T-helper 22 cell (primary cell): ENCODE measurements at regions not wholly inside any gene's neighbourhood (a gene's known extent, or its start where the extent isn't known, plus 50 kb on each side); places are given as distances from the start of the nearest gene placed in this dataset.

ENCODE experiments used
- DNase-seq: peaks from one replicate; pipeline ENCODE4 v3.0.0-alpha.2; 2020; ENCODE audit warnings: low read depth

DNA sequence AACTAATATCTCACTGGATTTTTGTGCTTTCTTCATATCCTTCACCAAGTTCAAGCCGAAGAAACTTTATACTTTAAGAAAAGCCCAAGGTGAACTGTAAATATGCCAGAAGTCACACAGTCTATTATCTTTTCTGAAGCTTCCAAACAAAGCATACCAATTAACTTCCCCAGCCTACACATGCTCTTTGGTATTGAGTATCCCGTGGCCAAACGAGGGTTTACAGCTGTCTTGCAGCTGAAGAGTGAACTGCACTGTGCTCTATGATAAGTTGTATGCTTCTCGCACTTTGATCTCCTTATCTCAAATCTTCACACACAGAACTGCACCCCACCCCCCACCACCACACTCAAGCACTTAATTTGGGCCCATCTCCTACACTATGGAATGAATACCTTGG, 215.6 kb upstream of the VEPH1 start:
- DNase-seq: no peak

DNA sequence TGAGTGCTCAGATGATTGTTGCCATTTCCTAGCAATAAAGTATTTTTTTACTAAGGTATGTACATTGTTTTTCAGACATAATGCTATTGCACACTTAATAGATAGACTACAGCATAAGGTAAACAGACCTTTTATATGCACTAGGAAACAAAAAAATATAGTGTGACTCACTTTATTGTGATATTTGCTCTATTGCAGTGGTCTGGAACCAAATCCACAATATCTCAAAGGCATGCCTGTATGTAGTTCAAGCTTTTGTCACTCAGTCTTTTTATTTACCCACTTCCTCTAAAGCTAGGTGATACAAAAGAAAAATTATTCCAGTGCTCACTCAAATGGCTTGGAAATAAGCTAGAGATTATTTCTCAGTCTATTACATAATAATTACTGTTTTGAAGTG, 209.9 kb upstream of the VEPH1 start:
- DNase-seq: no peak

DNA sequence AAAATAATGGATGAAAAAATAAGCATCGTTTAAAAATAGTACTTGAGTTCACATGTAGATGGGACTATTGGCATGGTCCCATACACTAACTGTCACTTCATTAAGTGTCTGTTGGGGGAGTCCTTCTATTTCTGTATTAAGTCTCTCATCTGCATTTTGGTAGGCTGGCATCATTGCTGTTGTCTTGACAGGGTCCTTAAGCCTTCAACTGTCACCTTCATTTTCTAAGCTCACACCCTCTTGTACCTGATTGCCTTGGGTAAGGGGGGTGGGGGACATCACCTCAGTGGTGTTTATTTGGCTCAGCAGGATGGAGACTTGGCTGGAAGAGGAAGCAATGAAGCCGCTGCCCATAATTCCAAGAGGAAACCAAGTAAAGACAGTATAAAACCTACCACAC, 202.0 kb upstream of the VEPH1 start:
- DNase-seq: no peak

DNA sequence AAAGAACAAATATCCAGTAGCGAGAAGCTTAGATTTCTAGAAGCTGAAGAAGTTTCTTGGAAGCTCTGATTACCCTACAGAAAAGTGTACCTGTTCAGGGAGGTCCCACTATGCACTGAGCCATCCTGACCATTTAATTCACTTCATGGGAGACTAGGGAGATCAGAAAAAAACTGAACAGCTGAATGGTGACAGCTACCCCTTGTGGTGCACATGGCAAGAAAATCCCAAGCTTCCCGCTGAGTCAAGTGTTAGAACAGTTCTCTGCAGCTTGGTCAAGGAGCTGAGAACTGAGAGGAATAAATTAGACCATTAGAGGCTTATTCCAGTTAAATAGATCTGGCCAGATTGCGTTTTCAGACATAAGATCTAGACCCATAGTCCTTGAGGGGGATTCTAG, 197.2 kb upstream of the VEPH1 start:
- no peak for DNase-seq

GRCh38 chr3:157695586-157695985, 192.4 kb upstream of the VEPH1 start:
- DNase-seq: no peak

GRCh38 chr3:157695103-157695502, 191.9 kb upstream of the VEPH1 start:
- no peak for DNase-seq

DNA sequence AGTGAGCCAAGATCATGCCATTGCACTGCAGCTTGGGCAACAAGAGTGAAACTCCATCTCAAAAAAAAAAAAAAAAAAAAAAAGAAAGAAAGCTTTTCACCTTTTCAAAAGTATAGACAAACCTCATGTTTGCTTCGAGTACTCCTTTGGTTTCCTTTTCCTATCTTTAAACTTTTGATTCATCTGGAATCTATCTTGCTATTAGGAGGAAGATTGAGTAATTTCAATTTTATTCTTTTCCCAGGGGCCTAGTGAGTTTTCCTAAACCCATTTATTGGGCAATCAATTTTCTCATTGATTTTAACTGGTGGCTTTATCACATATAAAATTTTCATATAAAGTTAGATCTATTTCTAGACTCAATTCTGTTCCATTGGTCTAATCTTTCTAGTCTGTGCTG, 190.5 kb upstream of the VEPH1 start:
- no peak for DNase-seq

DNA sequence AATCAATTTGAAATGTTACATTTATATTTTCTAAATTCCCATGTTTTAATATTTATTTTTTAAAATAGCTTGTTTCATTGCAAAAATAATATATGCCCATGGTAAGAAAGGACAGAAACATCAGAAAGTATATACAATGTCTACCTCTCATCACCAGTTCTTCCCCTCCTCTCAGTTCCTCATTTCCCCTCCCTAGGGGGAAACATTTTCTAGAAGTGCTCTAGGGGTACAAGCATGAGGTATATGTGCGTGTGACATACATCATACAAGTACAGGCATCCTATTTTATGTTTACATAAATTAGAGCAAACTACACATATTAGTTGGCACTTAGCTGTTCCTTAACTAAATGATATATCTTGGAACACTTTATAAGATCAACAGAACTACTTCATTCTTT, 189.3 kb upstream of the VEPH1 start:
- DNase-seq: no peak

- no peak for DNase-seq
Measured at GRCh38 chr3:157683668-157684067, 180.5 kb upstream of the VEPH1 start.

DNA sequence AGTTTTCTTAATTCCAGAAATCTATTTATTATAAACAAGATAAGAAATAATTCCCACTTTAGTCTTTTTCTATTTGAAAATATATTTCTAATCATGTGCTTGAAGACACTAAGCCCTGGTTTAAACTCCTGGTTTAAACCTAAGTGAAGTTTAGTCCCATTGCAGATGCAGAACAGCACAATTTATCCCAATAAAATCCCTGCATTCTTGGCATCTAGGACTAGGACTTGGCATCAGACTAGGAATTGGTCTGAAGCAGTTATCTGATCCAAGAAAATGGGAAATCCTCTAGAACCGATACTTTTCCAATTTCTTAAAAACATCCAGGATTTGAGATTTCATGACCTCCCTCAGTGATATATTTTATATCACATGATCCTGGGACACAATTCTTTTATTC, 168.8 kb upstream of the VEPH1 start:
- no peak for DNase-seq

GRCh38 chr3:157671656-157672055, 168.4 kb upstream of the VEPH1 start:
- no peak for DNase-seq

- DNase-seq: no peak
Measured at GRCh38 chr3:157669416-157669815, 166.2 kb upstream of the VEPH1 start.

- no peak for DNase-seq
Measured at GRCh38 chr3:157667493-157667892, 164.3 kb upstream of the VEPH1 start.

DNA sequence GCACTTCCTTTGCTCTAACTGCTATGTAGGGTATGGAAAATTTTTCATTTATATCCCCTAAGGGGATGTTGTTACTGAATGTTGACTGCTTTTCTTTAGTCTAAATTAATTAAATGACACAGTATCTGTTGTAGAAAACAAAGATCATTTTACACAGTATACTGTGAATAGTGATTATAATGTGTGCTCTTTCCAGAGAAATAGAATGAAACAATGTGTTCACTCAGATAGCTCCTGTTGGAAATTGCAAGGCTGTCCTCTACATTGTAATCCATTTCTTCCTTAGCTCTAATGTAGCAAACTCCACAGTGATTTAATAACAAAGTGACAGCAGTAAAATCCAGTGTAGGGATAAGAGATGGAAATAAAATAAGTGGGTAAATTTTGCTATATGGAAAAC, 159.0 kb upstream of the VEPH1 start:
- no peak for DNase-seq

GRCh38 chr3:157660847-157661246, 157.6 kb upstream of the VEPH1 start:
- no peak for DNase-seq

- DNase-seq: no peak
Measured at GRCh38 chr3:157652366-157652765, 149.2 kb upstream of the VEPH1 start.

DNA sequence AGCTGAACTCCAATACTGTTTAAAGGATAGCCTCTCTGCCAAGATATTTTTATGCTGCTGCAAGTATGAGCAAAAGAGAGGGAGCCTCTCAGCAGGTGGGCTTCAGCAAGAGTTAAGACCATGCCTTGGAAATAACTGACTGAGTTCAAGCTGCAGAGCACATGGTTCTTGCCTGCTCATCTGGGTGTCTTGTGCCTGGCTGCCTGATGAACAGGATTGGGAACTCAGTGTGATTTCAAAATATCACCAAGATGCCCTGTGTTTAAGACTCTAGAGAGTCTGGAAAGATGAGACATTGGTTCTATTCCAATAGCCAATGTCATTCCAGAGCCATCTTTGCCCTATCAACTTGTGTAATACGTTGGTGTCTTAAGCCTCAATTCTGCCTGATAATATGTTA, 147.5 kb upstream of the VEPH1 start:
- DNase-seq: no peak

GRCh38 chr3:157650172-157650571, 147.0 kb upstream of the VEPH1 start:
- no peak for DNase-seq

GRCh38 chr3:157649511-157649910, 146.3 kb upstream of the VEPH1 start:
- DNase-seq: no peak

- no peak for DNase-seq
Measured at GRCh38 chr3:157647820-157648219, 144.6 kb upstream of the VEPH1 start.

DNA sequence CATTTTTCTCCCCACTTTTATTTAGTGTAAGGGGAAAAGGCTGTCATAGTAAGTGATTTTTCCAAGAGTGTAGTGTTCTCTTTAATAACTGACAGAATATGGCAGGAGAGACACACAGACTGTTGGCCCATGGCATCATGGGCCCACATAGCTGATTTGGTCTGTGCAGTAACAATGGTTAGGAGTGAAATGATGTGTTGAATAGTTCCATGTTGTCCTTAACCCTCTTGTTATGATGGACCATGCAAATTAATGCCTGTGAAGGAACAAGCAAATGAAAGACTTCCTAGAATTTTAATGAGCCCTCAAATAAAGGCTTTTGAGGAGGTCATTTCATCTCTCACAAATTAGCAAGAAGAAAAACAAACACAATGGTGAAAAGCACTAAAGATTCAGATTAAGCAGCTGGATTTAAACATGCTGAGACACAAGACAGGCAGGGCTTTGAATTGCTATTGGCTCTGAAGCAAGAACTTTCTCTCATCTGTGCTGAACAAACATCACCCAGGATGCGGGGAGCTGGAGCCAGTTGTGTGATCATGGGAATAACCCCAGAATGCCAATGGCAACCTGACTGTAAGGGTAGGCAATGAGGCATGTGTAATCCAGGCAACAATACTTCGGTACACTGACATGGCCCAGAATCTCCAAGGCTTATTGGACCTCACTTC, 136.7 kb upstream of the VEPH1 start:
- DNase-seq: no peak

DNA sequence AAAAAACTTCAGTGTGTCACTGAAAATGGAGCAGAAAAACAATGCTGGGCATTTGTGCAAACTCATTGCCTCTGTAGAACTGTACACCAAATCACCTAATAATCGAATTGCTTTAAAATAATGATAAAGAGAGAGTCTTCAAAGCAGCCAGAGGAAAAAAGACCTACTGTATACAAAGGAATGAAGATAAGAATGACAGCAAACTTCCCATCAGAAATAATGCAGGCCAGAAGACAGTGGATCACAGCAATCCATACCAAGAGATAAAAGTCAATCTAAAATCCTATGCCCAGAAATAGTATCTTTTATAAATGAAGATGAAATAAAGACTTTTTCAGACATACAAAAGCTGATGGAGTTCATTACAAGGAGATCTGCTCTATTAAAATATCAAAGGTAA, 134.7 kb upstream of the VEPH1 start:
- DNase-seq: no peak

GRCh38 chr3:157633241-157633640, 130.0 kb upstream of the VEPH1 start:
- no peak for DNase-seq

DNA sequence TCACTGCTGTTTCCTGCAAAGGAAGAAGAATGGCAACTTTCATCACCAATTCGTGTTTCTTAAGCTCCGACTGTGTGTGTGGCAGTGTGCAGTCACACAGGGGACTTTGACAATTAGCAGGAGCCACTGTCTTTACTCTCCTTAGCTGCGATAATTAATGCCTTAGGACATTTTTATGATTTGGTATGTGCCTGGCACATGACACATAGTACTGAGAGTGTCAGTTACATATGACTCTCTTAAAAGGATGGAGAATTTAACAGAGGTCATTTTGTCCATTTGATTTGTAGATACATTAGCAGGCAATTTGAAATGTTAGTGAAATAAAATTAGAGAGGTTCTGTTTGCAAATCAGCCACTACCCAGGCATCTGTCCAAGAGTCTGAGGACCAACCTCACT, 128.9 kb upstream of the VEPH1 start:
- DNase-seq: no peak

DNA sequence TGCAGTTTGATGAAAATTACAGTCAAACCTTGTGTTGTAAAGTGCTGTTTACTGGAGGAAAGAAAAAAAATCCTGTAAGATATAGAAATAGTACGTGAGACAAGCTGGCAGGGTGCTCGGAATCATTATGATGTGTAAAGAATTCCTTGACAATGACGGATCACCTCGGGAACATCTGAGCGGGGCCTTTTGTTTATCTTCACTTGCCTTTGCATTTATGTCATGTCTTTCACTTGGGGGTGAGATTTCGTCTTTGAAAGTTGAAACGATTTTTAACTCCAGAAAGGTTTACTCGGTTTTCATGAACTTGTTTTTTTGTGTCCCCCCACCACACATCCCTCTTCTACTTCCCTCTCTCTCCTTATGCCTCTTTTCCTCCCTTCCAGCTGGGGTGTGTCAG, 128.3 kb upstream of the VEPH1 start:
- DNase-seq: no peak
